ENCODE measurements at regions not wholly inside any gene's neighbourhood (a gene's known extent, or its start where the extent isn't known, plus 50 kb on each side); places are given as distances from the start of the nearest gene placed in this dataset.

DNA sequence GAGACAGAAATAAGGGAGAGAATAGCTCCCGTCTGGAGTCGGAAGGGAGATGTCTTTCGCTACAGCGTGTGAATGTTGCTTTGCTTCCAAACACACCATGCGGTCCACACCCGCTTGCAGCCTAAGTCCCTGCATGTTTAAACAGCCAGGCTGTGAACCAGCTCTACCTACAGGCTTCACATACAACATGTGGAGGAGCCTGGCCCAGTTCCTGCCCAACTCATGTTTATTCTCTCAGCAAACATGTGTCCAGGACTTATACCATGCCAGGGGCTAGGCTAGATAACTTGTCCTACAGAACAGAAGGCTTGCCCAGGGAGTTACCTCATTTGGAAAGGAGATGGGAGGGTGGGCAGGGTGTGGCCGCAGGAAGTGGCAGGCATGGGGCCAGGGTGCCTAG is 181.5 kb downstream of the FOXO1 start:
- Histone ChIP-seq H3K4ac (ENCODE audit: low read depth, low read length) (no peak overlapping the region), H2BK120ac (ENCODE audit: insufficient read depth, low read length, poor library complexity) (no peak overlapping the region), H2AFZ (ENCODE audit: insufficient read depth, low read length, poor library complexity) (no peak overlapping the region), H4K91ac (ENCODE audit: low read depth, low read length) (no peak overlapping the region), H3K36me3 (ENCODE audit: control insufficient read depth in 1 of 2, insufficient read depth in 2 of 2, low read length in 2 of 2) (no peaks in the 10 kb centered on the region), H3K27ac (ENCODE audit: low read depth, low read length) (no peak overlapping the region), H3K9ac (ENCODE audit: low read length) (no peak overlapping the region), H2BK12ac (ENCODE audit: low read length) (no peak overlapping the region), H3K27me3 (ENCODE audit: insufficient read depth, low read length) (no peaks in the 10 kb centered on the region), H3K14ac (ENCODE audit: low read length) (no peak overlapping the region), H3K4me2 (ENCODE audit: low read length) (no peak overlapping the region), H3K18ac (ENCODE audit: low read length) (no peak overlapping the region), H3K4me3 (ENCODE audit: low read depth, low read length) (no peak overlapping the region), H3K79me2 (ENCODE audit: control insufficient read depth, insufficient read depth, low read length, poor library complexity) (no peaks in the 10 kb centered on the region), H3K79me1 (ENCODE audit: low read length) (no peaks in the 10 kb centered on the region), H3K9me3 (ENCODE audit: insufficient read depth, low read depth, low read length) (no peaks in the 10 kb centered on the region), H3K4me1 (ENCODE audit: control insufficient read depth in 1 of 2, insufficient read depth in 2 of 2, low read length in 2 of 2) (peaks cover 0 to 2% of the 10 kb centered on the region in 2 experiments), H3K23ac (ENCODE audit: low read length) (no peak overlapping the region), H4K8ac (ENCODE audit: low read depth, low read length) (no peak overlapping the region), H4K12ac (ENCODE audit: low read depth, low read length) (no peak overlapping the region), H2AK5ac (ENCODE audit: low read length) (no peak overlapping the region), H2BK5ac (ENCODE audit: low read depth, low read length, poor library complexity) (no peak overlapping the region)
- DNase-seq, result no peak
- WGBS (ENCODE audit: extremely low coverage, insufficient coverage, insufficient read length), result no CpG with 5 or more reads among the region's 7 CpGs

DNA sequence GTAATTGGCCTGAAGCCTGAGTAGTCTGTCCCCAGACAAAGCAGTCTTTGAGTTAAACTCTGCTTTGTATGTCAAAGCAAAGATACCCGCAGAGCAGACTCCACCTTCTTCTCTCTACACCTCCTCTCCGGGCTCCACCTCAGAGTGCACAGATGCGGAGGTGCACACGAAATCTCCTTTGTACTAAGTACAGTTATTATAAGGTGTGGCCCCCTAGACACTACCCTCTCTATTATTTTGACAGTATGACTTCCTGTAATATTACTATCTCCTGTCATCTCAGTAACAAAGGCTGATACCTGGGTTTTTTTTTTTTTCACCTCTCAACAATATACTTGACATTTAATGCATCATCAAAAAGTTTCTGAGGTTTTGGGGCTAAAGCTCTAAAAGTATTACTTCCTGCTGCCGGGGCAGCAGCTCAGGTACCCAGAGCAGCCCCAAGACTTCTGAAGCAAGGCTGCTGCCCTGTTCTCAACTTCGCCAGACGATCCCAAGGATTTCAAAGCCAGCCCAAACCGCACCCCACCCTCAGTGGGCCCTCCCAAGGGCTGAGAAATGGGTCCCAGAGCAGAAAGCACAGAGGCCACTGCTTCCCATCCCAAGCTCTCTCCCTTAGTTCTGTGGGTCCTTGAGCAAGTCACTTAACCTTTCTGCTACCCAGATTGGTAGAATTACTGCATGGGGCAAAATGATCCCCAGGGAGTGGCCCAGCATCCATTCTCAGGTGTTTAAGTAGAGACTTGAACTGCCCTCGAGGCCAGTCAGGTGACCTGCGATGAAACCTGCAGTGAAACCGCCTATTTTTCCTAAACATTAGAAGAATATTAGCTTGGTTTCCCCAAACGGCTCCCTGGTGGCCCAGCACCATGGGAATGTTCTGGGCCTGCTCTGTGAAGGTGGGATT is 180.6 kb downstream of the FOXO1 start:
- H3K9me3 ChIP-seq (ENCODE audit: insufficient read depth, low read depth, low read length), result no peaks in the 10 kb centered on the region
- no peak overlapping the region for H4K91ac ChIP-seq (ENCODE audit: low read depth, low read length)
- no peak overlapping the region for H4K12ac ChIP-seq (ENCODE audit: low read depth, low read length)
- WGBS (ENCODE audit: extremely low coverage, insufficient coverage, insufficient read length), result no CpG with 5 or more reads among the region's 12 CpGs
- no peak overlapping the region for H3K14ac ChIP-seq (ENCODE audit: low read length)
- no peaks in the 10 kb centered on the region for H3K36me3 ChIP-seq (ENCODE audit: control insufficient read depth in 1 of 2, insufficient read depth in 2 of 2, low read length in 2 of 2)
- H3K27me3 ChIP-seq (ENCODE audit: insufficient read depth, low read length), result no peaks in the 10 kb centered on the region
- H3K9ac ChIP-seq (ENCODE audit: low read length), result no peak overlapping the region
- no peak overlapping the region for H3K4me2 ChIP-seq (ENCODE audit: low read length)
- H4K8ac ChIP-seq (ENCODE audit: low read depth, low read length), result no peak overlapping the region
- no peak overlapping the region for H3K4me3 ChIP-seq (ENCODE audit: low read depth, low read length)
- peaks cover 0 to 2% of the 10 kb centered on the region in 2 experiments for H3K4me1 ChIP-seq (ENCODE audit: control insufficient read depth in 1 of 2, insufficient read depth in 2 of 2, low read length in 2 of 2)
- no peaks in the 10 kb centered on the region for H3K79me1 ChIP-seq (ENCODE audit: low read length)
- H3K4ac ChIP-seq (ENCODE audit: low read depth, low read length), result no peak overlapping the region
- H2BK12ac ChIP-seq (ENCODE audit: low read length), result no peak overlapping the region
- no peaks in the 10 kb centered on the region for H3K79me2 ChIP-seq (ENCODE audit: control insufficient read depth, insufficient read depth, low read length, poor library complexity)
- H3K23ac ChIP-seq (ENCODE audit: low read length), result no peak overlapping the region
- no peak overlapping the region for H2BK5ac ChIP-seq (ENCODE audit: low read depth, low read length, poor library complexity)
- no peak overlapping the region for H3K18ac ChIP-seq (ENCODE audit: low read length)
- H2BK120ac ChIP-seq (ENCODE audit: insufficient read depth, low read length, poor library complexity), result no peak overlapping the region
- no peak overlapping the region for H3K27ac ChIP-seq (ENCODE audit: low read depth, low read length)
- no peak overlapping the region for H2AK5ac ChIP-seq (ENCODE audit: low read length)
- no peak for DNase-seq
- no peak overlapping the region for H2AFZ ChIP-seq (ENCODE audit: insufficient read depth, low read length, poor library complexity)

DNA sequence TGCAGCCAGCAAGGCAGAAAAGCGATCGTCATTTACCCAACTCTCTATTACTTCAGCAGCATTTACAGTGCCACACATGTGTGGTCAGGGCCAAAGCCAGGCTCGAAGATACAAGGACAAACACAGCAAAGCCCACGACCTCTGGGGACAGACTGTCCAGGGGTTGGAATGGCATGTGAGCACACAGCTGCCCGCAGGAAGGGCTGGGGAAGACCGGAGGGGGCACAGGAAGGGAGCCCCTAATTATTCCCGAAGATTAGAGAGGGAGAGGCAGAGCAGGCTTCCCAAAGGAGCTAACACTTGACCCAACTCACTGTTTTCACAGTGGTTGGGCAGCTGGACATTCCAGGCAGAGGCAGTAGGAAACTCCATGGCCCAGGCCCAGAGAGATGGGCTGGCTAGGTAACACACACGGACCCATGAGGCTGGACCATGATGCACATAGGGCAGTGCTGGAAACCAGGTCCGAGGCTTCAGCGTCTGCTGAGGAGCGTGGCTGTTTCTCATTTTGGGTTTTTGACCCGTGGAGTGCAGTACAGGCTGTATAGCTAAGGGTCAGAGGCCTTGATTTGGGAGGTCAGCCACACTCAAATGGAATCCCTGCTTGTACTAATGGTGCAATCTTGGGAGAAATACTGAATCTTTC is 179.8 kb downstream of the FOXO1 start:
- Histone ChIP-seq H3K4ac (ENCODE audit: low read depth, low read length) (no peak overlapping the region), H2BK120ac (ENCODE audit: insufficient read depth, low read length, poor library complexity) (no peak overlapping the region), H2AFZ (ENCODE audit: insufficient read depth, low read length, poor library complexity) (no peak overlapping the region), H3K23ac (ENCODE audit: low read length) (no peak overlapping the region), H3K14ac (ENCODE audit: low read length) (no peak overlapping the region), H3K4me3 (ENCODE audit: low read depth, low read length) (no peak overlapping the region), H3K27me3 (ENCODE audit: insufficient read depth, low read length) (no peaks in the 10 kb centered on the region), H3K79me1 (ENCODE audit: low read length) (no peaks in the 10 kb centered on the region), H3K9ac (ENCODE audit: low read length) (no peak overlapping the region), H2BK5ac (ENCODE audit: low read depth, low read length, poor library complexity) (no peak overlapping the region), H2BK12ac (ENCODE audit: low read length) (peak overlapping the region; percentile 42), H2AK5ac (ENCODE audit: low read length) (no peak overlapping the region), H3K27ac (ENCODE audit: low read depth, low read length) (no peak overlapping the region), H3K79me2 (ENCODE audit: control insufficient read depth, insufficient read depth, low read length, poor library complexity) (no peaks in the 10 kb centered on the region), H3K36me3 (ENCODE audit: control insufficient read depth in 1 of 2, insufficient read depth in 2 of 2, low read length in 2 of 2) (no peaks in the 10 kb centered on the region), H3K4me2 (ENCODE audit: low read length) (no peak overlapping the region), H4K91ac (ENCODE audit: low read depth, low read length) (no peak overlapping the region), H3K9me3 (ENCODE audit: insufficient read depth, low read depth, low read length) (no peaks in the 10 kb centered on the region), H4K12ac (ENCODE audit: low read depth, low read length) (no peak overlapping the region), H3K18ac (ENCODE audit: low read length) (no peak overlapping the region), H3K4me1 (ENCODE audit: control insufficient read depth in 1 of 2, insufficient read depth in 2 of 2, low read length in 2 of 2) (peaks cover 0 to 2% of the 10 kb centered on the region in 2 experiments), H4K8ac (ENCODE audit: low read depth, low read length) (no peak overlapping the region)
- DNase-seq, result no peak
- no CpG with 5 or more reads among the region's 12 CpGs for WGBS (ENCODE audit: extremely low coverage, insufficient coverage, insufficient read length)

DNA sequence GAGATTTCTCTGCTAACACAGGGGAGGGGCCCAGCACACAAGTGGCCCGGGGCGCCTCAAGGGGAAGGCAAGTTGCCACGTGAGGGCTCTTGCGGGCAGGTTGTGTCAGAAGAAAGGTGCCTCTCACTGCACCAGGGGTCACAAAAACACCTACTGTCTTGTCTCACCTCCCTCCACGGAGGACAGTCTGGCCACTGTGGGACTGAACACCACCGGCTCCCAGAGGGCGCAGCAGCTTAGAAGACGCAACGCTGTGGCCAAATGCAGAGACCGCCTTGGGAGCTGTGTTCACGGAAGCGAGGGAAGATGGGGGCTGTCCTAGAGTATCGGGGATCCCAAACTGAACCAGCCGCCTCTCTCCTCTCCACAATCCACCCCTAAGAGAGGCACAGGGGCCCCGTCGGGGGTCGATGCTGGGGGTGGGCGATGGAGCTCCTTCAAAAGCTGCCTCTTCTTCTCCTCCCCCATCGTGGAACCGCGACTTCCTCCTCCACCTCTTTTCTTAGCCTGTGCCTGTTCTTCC is 177.5 kb downstream of the FOXO1 start:
- Histone ChIP-seq H3K79me2 (ENCODE audit: control insufficient read depth, insufficient read depth, low read length, poor library complexity) (no peaks in the 10 kb centered on the region), H3K27me3 (ENCODE audit: insufficient read depth, low read length) (no peaks in the 10 kb centered on the region), H3K4me3 (ENCODE audit: low read depth, low read length) (no peak overlapping the region), H2AK5ac (ENCODE audit: low read length) (peak overlapping the region; percentile 42), H4K91ac (ENCODE audit: low read depth, low read length) (no peak overlapping the region), H4K8ac (ENCODE audit: low read depth, low read length) (no peak overlapping the region), H3K79me1 (ENCODE audit: low read length) (no peaks in the 10 kb centered on the region), H2BK12ac (ENCODE audit: low read length) (no peak overlapping the region), H2BK120ac (ENCODE audit: insufficient read depth, low read length, poor library complexity) (no peak overlapping the region), H3K23ac (ENCODE audit: low read length) (no peak overlapping the region), H3K9me3 (ENCODE audit: insufficient read depth, low read depth, low read length) (no peaks in the 10 kb centered on the region), H2AFZ (ENCODE audit: insufficient read depth, low read length, poor library complexity) (no peak overlapping the region), H3K4me2 (ENCODE audit: low read length) (no peak overlapping the region), H4K12ac (ENCODE audit: low read depth, low read length) (no peak overlapping the region), H3K4me1 (ENCODE audit: control insufficient read depth in 1 of 2, insufficient read depth in 2 of 2, low read length in 2 of 2) (peaks cover 0 to 2% of the 10 kb centered on the region in 2 experiments), H3K36me3 (ENCODE audit: control insufficient read depth in 1 of 2, insufficient read depth in 2 of 2, low read length in 2 of 2) (no peaks in the 10 kb centered on the region), H2BK5ac (ENCODE audit: low read depth, low read length, poor library complexity) (no peak overlapping the region), H3K18ac (ENCODE audit: low read length) (no peak overlapping the region), H3K9ac (ENCODE audit: low read length) (no peak overlapping the region), H3K14ac (ENCODE audit: low read length) (peak overlapping the region; percentile 47), H3K27ac (ENCODE audit: low read depth, low read length) (no peak overlapping the region), H3K4ac (ENCODE audit: low read depth, low read length) (no peak overlapping the region)
- WGBS (ENCODE audit: extremely low coverage, insufficient coverage, insufficient read length), result no CpG with 5 or more reads among the region's 21 CpGs
- no peak for DNase-seq

Measured in trophoblast cell (in vitro differentiated cells and primary cell).